ENCODE measurements at regions not wholly inside any gene's neighbourhood (a gene's known extent, or its start where the extent isn't known, plus 50 kb on each side); places are given as distances from the start of the nearest gene placed in this dataset.
"Not testable (repeated sequence)": the region's sequence is repeated elsewhere in the genome, so short reads cannot be mapped to it uniquely, and the experiment has no call there.

- no peak for DNase-seq (ENCODE audit: low spot score)
These were observed 58.1 kb downstream of the ATXN7L3B start for GRCh38 chr12:74595696-74596095.

- DNase-seq (ENCODE audit: low spot score): no peak
These were observed 61.2 kb downstream of the ATXN7L3B start for GRCh38 chr12:74598819-74599218.

GRCh38 chr12:74599932-74600331 lies 62.3 kb downstream of the ATXN7L3B start:
- no peak for DNase-seq (ENCODE audit: low spot score)

GRCh38 chr12:74600817-74601216 lies 63.2 kb downstream of the ATXN7L3B start:
- DNase-seq (ENCODE audit: low spot score): not testable (repeated sequence)

- DNase-seq (ENCODE audit: low spot score): no peak
These were observed 65.4 kb downstream of the ATXN7L3B start for GRCh38 chr12:74602881-74603672.

- DNase-seq (ENCODE audit: low spot score): no peak
These were observed 70.7 kb downstream of the ATXN7L3B start for GRCh38 chr12:74608231-74608775.

- no peak for DNase-seq (ENCODE audit: low spot score)
These were observed 73.1 kb downstream of the ATXN7L3B start for GRCh38 chr12:74610711-74611110.

- no peak for DNase-seq (ENCODE audit: low spot score)
These were observed 76.8 kb downstream of the ATXN7L3B start for GRCh38 chr12:74614426-74614825.

- DNase-seq (ENCODE audit: low spot score): no peak
These were observed 81.4 kb downstream of the ATXN7L3B start for GRCh38 chr12:74619084-74619483.

- DNase-seq (ENCODE audit: low spot score): no peak
These were observed 82.2 kb downstream of the ATXN7L3B start for GRCh38 chr12:74619884-74620283.

GRCh38 chr12:74620921-74621320 lies 83.3 kb downstream of the ATXN7L3B start:
- no peak for DNase-seq (ENCODE audit: low spot score)

GRCh38 chr12:74624201-74624600 lies 86.6 kb downstream of the ATXN7L3B start:
- DNase-seq (ENCODE audit: low spot score): no peak

GRCh38 chr12:74626397-74626796 lies 88.8 kb downstream of the ATXN7L3B start:
- no peak for DNase-seq (ENCODE audit: low spot score)

- DNase-seq (ENCODE audit: low spot score): no peak
These were observed 103.6 kb downstream of the ATXN7L3B start for GRCh38 chr12:74641262-74641661.

- DNase-seq (ENCODE audit: low spot score): no peak
These were observed 104.1 kb downstream of the ATXN7L3B start for GRCh38 chr12:74641694-74642093.

GRCh38 chr12:74644681-74645080 lies 107.0 kb downstream of the ATXN7L3B start:
- no peak for DNase-seq (ENCODE audit: low spot score)

GRCh38 chr12:74646831-74647230 lies 109.2 kb downstream of the ATXN7L3B start:
- DNase-seq (ENCODE audit: low spot score): no peak

- no peak for DNase-seq (ENCODE audit: low spot score)
These were observed 109.6 kb downstream of the ATXN7L3B start for GRCh38 chr12:74647256-74647655.

- no peak for DNase-seq (ENCODE audit: low spot score)
These were observed 118.6 kb downstream of the ATXN7L3B start for GRCh38 chr12:74656251-74656650.

GRCh38 chr12:74660442-74660841 lies 122.8 kb downstream of the ATXN7L3B start:
- DNase-seq (ENCODE audit: low spot score): no peak

GRCh38 chr12:74663958-74664357 lies 126.3 kb downstream of the ATXN7L3B start:
- no peak for DNase-seq (ENCODE audit: low spot score)

GRCh38 chr12:74665690-74666089 lies 128.1 kb downstream of the ATXN7L3B start:
- DNase-seq (ENCODE audit: low spot score): no peak

GRCh38 chr12:74671421-74671820 lies 133.8 kb downstream of the ATXN7L3B start:
- DNase-seq (ENCODE audit: low spot score): no peak

- not testable (repeated sequence) for DNase-seq (ENCODE audit: low spot score)
These were observed 139.3 kb downstream of the ATXN7L3B start for GRCh38 chr12:74676955-74677354.
